ENCODE measurements at regions not wholly inside any gene's neighbourhood (a gene's known extent, or its start where the extent isn't known, plus 50 kb on each side); places are given as distances from the start of the nearest gene placed in this dataset.
A peak's percentile ranks its signal among the peaks of the same experiment; 100 is the strongest.

DNA sequence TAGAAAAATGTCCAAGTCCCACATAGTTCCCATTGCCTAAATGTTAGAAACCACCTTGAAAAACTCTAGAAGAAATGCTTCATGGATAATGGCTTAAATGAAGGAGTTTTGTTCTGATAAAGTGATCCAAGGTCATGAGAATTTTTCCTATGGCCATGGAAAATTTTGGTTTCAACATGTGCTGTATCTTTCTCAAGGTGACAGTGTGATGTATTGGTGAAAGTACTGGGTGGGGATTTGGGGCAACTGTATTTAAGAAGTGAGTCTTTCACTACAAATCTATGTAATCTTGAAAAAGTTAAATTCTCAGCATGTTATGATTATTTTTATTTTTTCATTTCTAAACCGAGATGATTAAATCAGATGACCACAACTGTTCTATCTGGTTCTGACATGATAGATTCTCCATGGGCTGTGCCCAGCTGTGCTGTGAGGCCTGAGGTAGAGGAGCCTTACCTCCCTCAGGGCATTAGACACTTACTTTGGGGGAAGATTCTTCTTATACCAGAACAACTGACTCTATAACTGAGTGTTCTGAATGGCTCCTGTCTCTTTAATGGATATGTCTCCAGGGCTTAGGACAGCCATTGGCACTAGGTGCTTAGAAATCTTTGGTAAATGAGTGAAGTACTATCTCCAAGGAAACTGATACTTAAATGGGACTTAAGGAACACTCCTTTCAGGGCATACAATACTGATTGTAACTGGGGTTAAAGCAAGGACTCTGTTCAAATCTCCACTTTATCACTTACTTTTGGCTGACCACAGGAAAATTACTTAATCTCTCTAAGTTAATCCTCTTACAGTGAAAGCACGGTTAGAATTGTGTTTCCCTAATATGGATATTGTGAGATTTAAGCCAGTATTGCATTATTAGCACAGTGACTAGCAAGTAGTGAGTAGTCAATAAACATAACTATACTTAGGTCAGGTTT, 397.4 kb upstream of the MEF2C start:
- no peak overlapping the region for H3K27ac ChIP-seq
- no peak for TF ChIP-seq Cebpa-rat (IDR thresholded peaks at IDR 0.05)
- H4K20me1 ChIP-seq, result no peaks in the 10 kb centered on the region
- no peak overlapping the region for H3K9ac ChIP-seq
- no peak overlapping the region for H3K4me2 ChIP-seq
- no peaks in the 10 kb centered on the region for H3K9me3 ChIP-seq
- peaks cover 9% of the 10 kb centered on the region; the same call in 1 of the 2 replicates for H3K4me1 ChIP-seq
- no peaks in the 10 kb centered on the region for H3K36me3 ChIP-seq
- H3K4me3 ChIP-seq, result no peak overlapping the region
- no peaks in the 10 kb centered on the region for H3K27me3 ChIP-seq

DNA sequence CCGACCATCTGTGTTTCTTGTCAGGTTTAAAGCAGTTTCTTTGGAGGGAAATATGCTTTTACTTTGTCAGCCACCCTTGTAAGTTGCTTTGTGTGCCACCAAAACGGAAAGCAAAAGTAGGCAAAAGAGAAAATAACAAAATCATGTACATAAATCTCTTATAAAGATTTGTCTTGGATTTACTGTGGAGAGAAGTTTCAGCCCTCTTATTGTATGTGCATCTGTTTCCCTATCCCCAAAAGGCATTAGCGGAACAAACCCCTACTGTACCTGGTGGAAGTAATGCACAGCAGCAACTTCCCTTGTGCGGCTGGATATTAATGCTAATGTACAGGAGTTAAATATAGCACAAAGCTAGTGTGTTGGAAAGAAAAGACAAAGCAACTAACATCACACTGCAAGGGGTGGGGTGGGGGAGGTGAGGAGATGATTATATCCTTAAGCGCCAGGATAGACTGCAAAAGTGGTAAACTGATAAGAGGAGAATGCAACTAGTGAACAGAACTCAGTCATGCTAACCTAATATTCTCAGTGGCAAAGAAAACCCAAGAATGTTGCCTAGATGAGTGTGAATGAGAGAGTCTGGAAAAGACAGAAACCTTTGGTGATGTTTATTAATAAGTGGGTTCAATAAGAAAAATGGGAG, 396.5 kb upstream of the MEF2C start:
- Histone ChIP-seq H3K4me1 (peaks cover 11% of the 10 kb centered on the region; the same call in 1 of the 2 replicates), H3K4me2 (no peak overlapping the region), H3K27me3 (no peaks in the 10 kb centered on the region), H3K27ac (no peak overlapping the region), H3K36me3 (no peaks in the 10 kb centered on the region), H3K9ac (no peak overlapping the region), H3K9me3 (no peaks in the 10 kb centered on the region), H3K4me3 (no peak overlapping the region), H4K20me1 (no peaks in the 10 kb centered on the region)
- TF ChIP-seq Cebpa-rat (IDR thresholded peaks at IDR 0.05), result no peak

DNA sequence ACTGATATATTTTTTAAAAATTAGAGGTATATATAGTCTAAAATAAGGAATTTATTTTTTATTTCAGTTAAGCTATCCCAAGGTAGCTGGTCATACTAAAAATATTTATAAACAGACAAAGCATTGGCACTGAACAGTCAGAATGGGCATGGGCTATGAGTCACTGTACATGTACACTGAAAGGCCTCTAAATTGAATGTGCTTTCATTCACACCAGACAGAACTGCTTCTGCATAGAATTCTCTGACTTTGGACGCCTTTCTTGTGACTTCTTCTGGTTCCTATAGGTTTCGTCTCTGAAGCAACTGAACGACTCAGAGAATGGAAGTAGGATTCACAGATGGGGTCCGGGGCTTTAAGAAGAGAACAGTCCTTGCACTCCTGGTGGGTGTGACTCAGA, 394.8 kb upstream of the MEF2C start:
- H3K9me3 ChIP-seq, result 0 out of 2 replicates have a peak, but pooled peaks cover 6% of the 10 kb centered on the region
- peaks cover 11% of the 10 kb centered on the region; the same call in 1 of the 2 replicates for H3K4me1 ChIP-seq
- H3K27ac ChIP-seq, result no peak overlapping the region
- no peaks in the 10 kb centered on the region for H4K20me1 ChIP-seq
- no peak for TF ChIP-seq Cebpa-rat (IDR thresholded peaks at IDR 0.05)
- no peak overlapping the region for H3K4me3 ChIP-seq
- no peak overlapping the region for H3K9ac ChIP-seq
- no peak overlapping the region for H3K4me2 ChIP-seq
- no peaks in the 10 kb centered on the region for H3K27me3 ChIP-seq
- no peaks in the 10 kb centered on the region for H3K36me3 ChIP-seq

DNA sequence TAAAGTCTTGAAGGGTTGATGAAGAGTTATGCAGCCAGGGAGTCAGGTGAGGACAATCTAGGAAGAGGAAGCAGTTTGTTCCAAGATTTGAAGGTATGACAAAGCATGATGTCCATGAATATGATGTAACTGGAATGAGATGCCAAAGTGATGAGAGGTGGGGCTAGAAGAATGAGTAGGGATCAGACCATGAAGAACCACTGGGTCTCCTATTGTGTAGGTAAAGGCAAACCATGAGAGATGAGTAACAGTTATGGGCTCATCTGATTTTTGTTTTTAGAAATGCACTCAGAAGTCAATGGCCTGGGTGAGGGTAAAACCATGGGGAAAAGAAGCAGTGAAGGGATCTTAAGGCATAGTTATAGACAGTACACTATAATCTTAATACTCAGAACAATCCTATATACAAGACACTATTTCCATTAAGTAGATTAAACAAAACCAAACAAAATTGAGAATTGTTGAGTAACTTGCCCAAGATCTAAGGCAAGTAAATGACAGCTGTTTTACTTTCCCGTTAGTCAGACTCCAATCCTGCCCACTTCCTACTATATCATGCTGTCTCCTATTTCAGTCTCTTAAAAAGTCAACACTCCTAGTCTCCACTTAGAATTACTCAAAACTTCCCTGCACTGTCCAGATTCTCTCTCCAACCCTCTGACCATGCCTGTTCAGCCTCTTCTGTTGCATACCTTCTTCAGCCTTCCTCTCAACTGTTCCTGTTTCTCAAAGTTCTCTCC, 393.8 kb upstream of the MEF2C start:
- Histone ChIP-seq H4K20me1 (no peaks in the 10 kb centered on the region), H3K4me1 (peaks cover 21% of the 10 kb centered on the region), H3K27me3 (no peaks in the 10 kb centered on the region), H3K27ac (no peak overlapping the region), H3K36me3 (no peaks in the 10 kb centered on the region), H3K4me2 (no peak overlapping the region), H3K9ac (no peak overlapping the region), H3K4me3 (no peak overlapping the region), H3K9me3 (0 out of 2 replicates have a peak, but pooled peaks cover 6% of the 10 kb centered on the region)
- no peak for TF ChIP-seq Cebpa-rat (IDR thresholded peaks at IDR 0.05)

DNA sequence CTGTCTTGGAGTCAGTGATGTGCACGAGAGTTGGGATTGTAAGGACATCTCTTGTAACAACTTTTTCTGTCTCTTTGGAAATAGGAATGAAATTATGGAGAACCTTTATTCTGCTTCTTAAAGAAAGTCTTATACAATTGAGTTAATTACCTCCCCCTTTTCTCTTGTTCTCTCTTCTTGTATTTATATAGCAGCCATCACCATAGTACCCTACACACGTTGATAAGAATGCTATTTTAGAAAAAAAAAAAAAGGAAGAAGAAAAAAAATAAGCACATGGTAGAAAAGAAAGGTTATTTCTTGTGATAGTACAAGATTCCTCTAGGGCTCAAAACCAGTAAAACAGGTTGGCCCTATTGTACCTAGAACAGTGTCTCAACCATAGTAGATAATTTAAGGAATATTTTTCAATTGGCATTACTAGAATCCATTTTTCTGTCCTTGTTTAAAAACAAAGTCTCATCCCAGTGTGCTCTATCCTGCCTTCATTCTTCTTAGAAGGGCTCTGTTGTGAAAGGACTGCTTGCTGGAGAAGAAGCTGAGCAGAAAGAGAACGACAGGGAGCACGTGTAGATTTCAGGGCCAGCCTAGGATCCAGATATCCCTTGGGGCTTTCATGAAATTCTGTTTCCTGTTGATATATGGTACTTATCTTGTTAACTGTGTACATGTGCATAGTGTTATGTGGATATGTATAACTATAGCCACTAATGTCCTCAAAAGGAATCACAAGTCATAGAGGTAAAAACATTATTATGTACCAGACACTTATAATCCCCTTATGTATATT, 392.3 kb upstream of the MEF2C start:
- Histone ChIP-seq H3K27me3 (no peaks in the 10 kb centered on the region), H3K4me2 (peak overlapping the region; percentile 38), H3K9ac (no peak overlapping the region), H3K36me3 (no peaks in the 10 kb centered on the region), H3K4me3 (no peak overlapping the region), H3K4me1 (peaks cover 34% of the 10 kb centered on the region), H3K9me3 (0 out of 2 replicates have a peak, but pooled peaks cover 6% of the 10 kb centered on the region), H4K20me1 (no peaks in the 10 kb centered on the region), H3K27ac (no peak overlapping the region)
- TF ChIP-seq Cebpa-rat (IDR thresholded peaks at IDR 0.05), result no peak

DNA sequence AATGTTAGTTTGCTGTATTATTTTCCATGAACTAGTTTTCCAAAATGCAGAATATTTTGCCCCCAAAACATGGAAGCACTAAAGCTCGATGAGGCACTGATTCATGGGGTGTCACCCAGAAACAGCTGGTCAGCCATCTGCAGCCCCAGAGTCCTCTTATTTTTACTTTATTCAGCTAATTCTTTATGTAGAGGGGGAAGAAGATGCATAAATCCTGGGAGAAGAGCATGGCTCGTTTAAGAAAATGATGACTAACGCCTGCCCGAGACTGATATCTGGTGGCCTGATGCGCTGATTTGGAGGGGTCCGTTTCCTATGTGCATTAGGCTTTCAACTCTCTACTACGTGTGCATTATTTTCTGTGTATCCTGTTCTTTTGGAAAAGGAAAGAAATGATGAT, 390.3 kb upstream of the MEF2C start:
- no peak overlapping the region for H3K27ac ChIP-seq
- no peak overlapping the region for H3K9ac ChIP-seq
- no peaks in the 10 kb centered on the region for H3K27me3 ChIP-seq
- no peak overlapping the region for H3K4me3 ChIP-seq
- H3K9me3 ChIP-seq, result 0 out of 2 replicates have a peak, but pooled peaks cover 6% of the 10 kb centered on the region
- TF ChIP-seq Cebpa-rat (IDR thresholded peaks at IDR 0.05), result no peak
- H4K20me1 ChIP-seq, result no peaks in the 10 kb centered on the region
- H3K4me2 ChIP-seq, result no peak overlapping the region
- H3K36me3 ChIP-seq, result no peaks in the 10 kb centered on the region
- H3K4me1 ChIP-seq, result peaks cover 30% of the 10 kb centered on the region

DNA sequence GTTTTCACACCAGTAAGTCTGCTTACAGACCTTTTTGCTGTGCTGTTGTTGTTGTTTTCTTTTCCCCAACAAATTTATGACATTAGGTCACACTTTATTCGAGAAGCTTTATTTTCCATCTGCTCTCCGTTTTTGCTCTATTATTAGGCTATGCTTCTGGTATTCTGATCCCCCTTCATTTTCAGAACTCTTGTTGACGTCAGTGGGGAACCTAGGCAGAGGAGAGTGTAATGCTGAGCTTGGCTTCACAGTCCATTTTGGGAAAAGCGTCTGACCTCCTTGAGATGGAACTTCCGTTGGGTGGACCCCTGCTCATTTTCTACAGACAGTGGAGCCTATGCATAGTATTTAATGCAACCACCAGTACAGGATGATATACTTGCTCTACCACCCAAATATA, 387.9 kb upstream of the MEF2C start:
- Histone ChIP-seq H3K4me3 (no peak overlapping the region), H3K27me3 (no peaks in the 10 kb centered on the region), H3K4me1 (peaks cover 30% of the 10 kb centered on the region), H3K9me3 (0 out of 2 replicates have a peak, but pooled peaks cover 6% of the 10 kb centered on the region), H4K20me1 (no peaks in the 10 kb centered on the region), H3K9ac (no peak overlapping the region), H3K4me2 (peak overlapping the region; percentile 56), H3K36me3 (no peaks in the 10 kb centered on the region), H3K27ac (no peak overlapping the region)
- TF ChIP-seq Cebpa-rat (IDR thresholded peaks at IDR 0.05), result no peak

DNA sequence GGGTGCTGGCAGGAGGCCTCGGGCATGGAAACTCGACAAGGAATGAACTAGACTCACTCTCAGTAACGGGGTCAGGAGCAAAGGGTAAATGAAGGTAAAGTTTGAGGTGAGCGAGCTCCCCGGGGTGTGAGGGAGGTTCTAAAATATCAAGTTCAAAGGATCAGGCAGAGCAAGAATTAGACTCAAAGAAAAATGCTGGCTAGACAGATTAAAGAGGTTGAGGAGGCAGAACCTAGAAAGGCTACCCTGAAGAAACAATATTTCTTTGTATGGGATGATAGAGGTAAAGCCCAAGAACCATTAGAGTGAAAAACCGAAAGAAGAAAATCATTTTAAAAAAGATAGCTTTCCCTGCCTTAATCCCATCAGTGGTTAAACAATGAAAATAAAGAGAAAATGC, 386.7 kb upstream of the MEF2C start:
- TF ChIP-seq Cebpa-rat (IDR thresholded peaks at IDR 0.05), result no peak
- no peaks in the 10 kb centered on the region for H3K27me3 ChIP-seq
- no peak overlapping the region for H3K27ac ChIP-seq
- no peak overlapping the region for H3K4me2 ChIP-seq
- 0 out of 2 replicates have a peak, but pooled peaks cover 6% of the 10 kb centered on the region for H3K9me3 ChIP-seq
- no peaks in the 10 kb centered on the region for H4K20me1 ChIP-seq
- H3K4me1 ChIP-seq, result peaks cover 22% of the 10 kb centered on the region
- H3K4me3 ChIP-seq, result no peak overlapping the region
- H3K9ac ChIP-seq, result no peak overlapping the region
- no peaks in the 10 kb centered on the region for H3K36me3 ChIP-seq

DNA sequence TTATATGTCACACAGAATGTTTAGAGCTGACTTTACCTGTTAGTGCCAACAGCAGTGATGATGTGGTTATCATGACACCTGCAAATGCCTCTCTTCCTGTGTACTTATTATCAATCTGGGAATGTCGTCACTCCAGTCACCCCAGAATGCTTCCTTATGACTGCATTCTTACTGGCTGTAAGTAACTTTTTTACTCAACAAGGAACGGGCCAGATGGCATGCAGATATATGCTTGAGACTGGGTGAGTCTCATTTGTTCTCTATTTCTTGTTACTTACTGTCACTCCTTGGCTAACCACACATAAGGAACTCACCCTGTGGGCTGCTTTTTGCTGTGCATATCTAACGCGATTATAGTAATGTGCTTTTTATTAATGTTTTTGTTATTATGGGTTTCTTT, 385.5 kb upstream of the MEF2C start:
- Histone ChIP-seq H3K9me3 (0 out of 2 replicates have a peak, but pooled peaks cover 4% of the 10 kb centered on the region), H3K9ac (no peak overlapping the region), H3K27me3 (no peaks in the 10 kb centered on the region), H3K27ac (no peak overlapping the region), H3K36me3 (no peaks in the 10 kb centered on the region), H3K4me2 (no peak overlapping the region), H4K20me1 (no peaks in the 10 kb centered on the region), H3K4me3 (no peak overlapping the region), H3K4me1 (peaks cover 22% of the 10 kb centered on the region)
- no peak for TF ChIP-seq Cebpa-rat (IDR thresholded peaks at IDR 0.05)
